PC-9 (cell line): ENCODE measurements at regions not wholly inside any gene's neighbourhood (a gene's known extent, or its start where the extent isn't known, plus 50 kb on each side); places are given as distances from the start of the nearest gene placed in this dataset.

Experiments used
- BruUV-seq: library from RNA; stranded (reverse); fragments of 400-500 nt; replicated peaks from 2 replicates; lab custom pipeline; 2021; lab: Mats Ljungman, UMichigan
- CTCF ChIA-PET: fragments of 300-600 bp; sonication (Branson Sonifier 250); formaldehyde crosslinking; loops from one replicate; lab custom pipeline; 2022; ENCODE audit warnings: antibody characterized with exemption; lab: Charles Lee
- POLR2A ChIA-PET: fragments of 300-600 bp; sonication (Branson Sonifier 250); formaldehyde crosslinking; loops from one replicate; lab custom pipeline; 2022; ENCODE audit warnings: antibody characterized with exemption; ENCODE audit not compliant: unreplicated experiment; lab: Charles Lee
- DNase-seq, 2 experiments: peaks; one replicate each; pipeline versions ENCODE4 v3.0.0 to v3.0.0-alpha.2; 2015 to 2022; ENCODE audit warnings: mixed read lengths in 1 of 2
- H2AFZ ChIP-seq: fragments of 200-600 bp; sonication (generic); 2 replicates; pipeline ENCODE4 v1.8.1; 2017; ENCODE audit warnings: antibody characterized with exemption
- H3F3A ChIP-seq: fragments of 200-600 bp; sonication (generic); 2 replicates; pipeline ENCODE4 v1.8.1; 2017; ENCODE audit warnings: antibody characterized with exemption, mild to moderate bottlenecking, low read depth; ENCODE audit not compliant: insufficient read depth
- H3K27ac ChIP-seq: fragments of 200-600 bp; sonication (generic); 2 replicates; pipeline ENCODE4 v1.6.1; 2016; ENCODE audit warnings: mixed run types
- H3K27me3 ChIP-seq: fragments of 200-600 bp; sonication (generic); 2 replicates; pipeline ENCODE4 v1.6.1; 2016; ENCODE audit warnings: low read depth, mixed run types; ENCODE audit not compliant: insufficient read depth
- H3K36me3 ChIP-seq: fragments of 200-600 bp; sonication (generic); 2 replicates; pipeline ENCODE4 v1.6.1; 2016; ENCODE audit warnings: low read depth, mixed run types
- H3K4me1 ChIP-seq: fragments of 200-600 bp; sonication (generic); replicated peaks from 2 replicates; pipeline ENCODE4 v1.6.1; 2016; ENCODE audit warnings: mixed run types; ENCODE audit not compliant: insufficient read depth
- H3K4me2 ChIP-seq: fragments of 200-600 bp; sonication (generic); 2 replicates; pipeline ENCODE4 v1.6.1; 2017; ENCODE audit warnings: mixed run types
- H3K4me3 ChIP-seq: fragments of 200-600 bp; sonication (generic); 2 replicates; pipeline ENCODE4 v1.6.1; 2016; ENCODE audit warnings: mixed run types
- H3K79me2 ChIP-seq: fragments of 200-600 bp; sonication (generic); 2 replicates; pipeline ENCODE4 v1.6.1; 2017; ENCODE audit warnings: low read depth, mixed run types
- H3K9me2 ChIP-seq: fragments of 200-600 bp; sonication (generic); 2 replicates; pipeline ENCODE4 v1.8.1; 2017; ENCODE audit warnings: mild to moderate bottlenecking; ENCODE audit not compliant: insufficient read depth
- H3K9me3 ChIP-seq: fragments of 200-600 bp; sonication (generic); 2 replicates; pipeline ENCODE4 v1.8.1; 2016; ENCODE audit warnings: low read depth; ENCODE audit not compliant: insufficient read depth
- H4K20me1 ChIP-seq: fragments of 200-600 bp; sonication (generic); 2 replicates; pipeline ENCODE4 v1.8.1; 2017; ENCODE audit not compliant: insufficient read depth
- CTCF ChIP-seq: fragments of 200-600 bp; sonication (generic); conservative IDR thresholded peaks from 2 replicates; pipeline ENCODE4 v1.6.1; 2017; ENCODE audit warnings: mixed run types, antibody characterized with exemption, mild to moderate bottlenecking, moderate library complexity
- EZH2 ChIP-seq: fragments of 200-600 bp; sonication (generic); IDR thresholded peaks from 2 replicates; pipeline ENCODE4 v1.8.0; 2017; ENCODE audit warnings: antibody characterized with exemption, low read depth
- intact Hi-C: fragments of 100-400 bp; cut with micrococcal nuclease; formaldehyde crosslinking; loops from one replicate; pipeline ENCODE4 v1.10.0; 2022; ENCODE audit not compliant: unreplicated experiment

- Histone ChIP-seq H3K9me3 (no peaks in the 10 kb centered on the region), H3K4me1 (no peaks in the 10 kb centered on the region), H2AFZ (no peak overlapping the region), H3K9me2 (no peaks in the 10 kb centered on the region), H3K36me3 (no peaks in the 10 kb centered on the region), H3F3A (no peaks in the 10 kb centered on the region), H3K4me3 (no peak overlapping the region), H3K79me2 (no peaks in the 10 kb centered on the region), H3K27ac (no peak overlapping the region), H3K27me3 (no peaks in the 10 kb centered on the region), H3K4me2 (no peak overlapping the region), H4K20me1 (no peaks in the 10 kb centered on the region)
- CTCF ChIA-PET = no interaction called here
- intact Hi-C loops = no loop called here
- BruUV-seq = no TSS peak
- no peak for TF ChIP-seq EZH2
- no peak for TF ChIP-seq CTCF
- POLR2A ChIA-PET = no interaction called here
- DNase-seq = no peak
These were observed 327.9 kb upstream of the GRIA3 start for GRCh38 chrX:122856205-122856604.

GRCh38 chrX:122857734-122858133 is 326.3 kb upstream of the GRIA3 start:
- POLR2A ChIA-PET = no interaction called here

GRCh38 chrX:122863067-122863466 is 321.0 kb upstream of the GRIA3 start:
- no TSS peak for BruUV-seq
- Histone ChIP-seq H3K36me3 (no peaks in the 10 kb centered on the region), H3F3A (no peaks in the 10 kb centered on the region), H3K4me1 (0 out of 2 replicates have a peak, but pooled peaks cover 7% of the 10 kb centered on the region), H2AFZ (no peak overlapping the region), H3K9me3 (no peaks in the 10 kb centered on the region), H4K20me1 (no peaks in the 10 kb centered on the region), H3K4me2 (no peak overlapping the region), H3K27me3 (no peaks in the 10 kb centered on the region), H3K79me2 (no peaks in the 10 kb centered on the region), H3K4me3 (no peak overlapping the region), H3K9me2 (no peaks in the 10 kb centered on the region), H3K27ac (no peak overlapping the region)
- POLR2A ChIA-PET = no interaction called here
- DNase-seq = no peak
- CTCF ChIA-PET = no interaction called here
- intact Hi-C loops = no loop called here
- TF ChIP-seq CTCF (no peak), EZH2 (no peak)

More at GRCh38 chrX:122857734-122858133, 326.3 kb upstream of the GRIA3 start:
- Histone ChIP-seq H3K9me2 (no peaks in the 10 kb centered on the region), H2AFZ (no peak overlapping the region), H3F3A (no peaks in the 10 kb centered on the region), H3K36me3 (no peaks in the 10 kb centered on the region), H3K27me3 (no peaks in the 10 kb centered on the region), H3K4me1 (no peaks in the 10 kb centered on the region), H3K79me2 (no peaks in the 10 kb centered on the region), H3K9me3 (no peaks in the 10 kb centered on the region), H4K20me1 (no peaks in the 10 kb centered on the region), H3K4me3 (no peak overlapping the region), H3K4me2 (no peak overlapping the region), H3K27ac (no peak overlapping the region)
- intact Hi-C loops = no loop called here
- TF ChIP-seq CTCF (no peak), EZH2 (no peak)
- DNase-seq = no peak
- CTCF ChIA-PET = no interaction called here
- BruUV-seq = no TSS peak
